ENCODE measurements at regions not wholly inside any gene's neighbourhood (a gene's known extent, or its start where the extent isn't known, plus 50 kb on each side); places are given as distances from the start of the nearest gene placed in this dataset.

DNA sequence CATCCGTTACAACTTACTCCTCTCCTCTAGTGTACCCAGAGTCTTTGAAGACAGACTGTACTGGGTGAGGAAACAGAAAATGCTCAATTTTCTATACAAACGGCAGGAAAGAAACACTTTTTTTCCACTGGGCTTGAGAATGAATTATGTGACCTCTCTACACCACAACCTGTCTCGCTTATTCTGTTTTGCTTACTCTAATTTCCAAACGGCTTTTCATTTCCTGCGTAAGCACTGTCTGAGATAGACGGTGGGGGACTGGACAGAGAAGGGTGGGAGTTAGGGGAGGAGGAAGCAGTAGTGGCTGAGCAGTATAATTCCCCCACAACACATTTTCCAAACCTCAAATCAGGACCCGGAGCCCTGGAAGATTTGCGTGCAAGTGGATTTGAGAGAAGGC is 191.4 kb upstream of the SDK2 start:
- TF ChIP-seq CTCF (IDR thresholded peaks at IDR 0.05): no peak
- no peak for TF ChIP-seq EZH2 (IDR thresholded peaks at IDR 0.05)
- no peak for TF ChIP-seq EZH2phosphoT487 (IDR thresholded peaks at IDR 0.05)

Measured in neural progenitor cell (in vitro differentiated cells).